GM13976 (cell line): ENCODE measurements at regions not wholly inside any gene's neighbourhood (a gene's known extent, or its start where the extent isn't known, plus 50 kb on each side); places are given as distances from the start of the nearest gene placed in this dataset.

ENCODE experiments used
- DNase-seq: peaks from one replicate; pipeline ENCODE4 v3.0.0; 2012; ENCODE audit warnings: low spot score
- in situ Hi-C: fragments of 300-500 bp; cut with MboI; formaldehyde crosslinking; loops from one replicate; pipeline ENCODE4 v1.12.0; 2022; ENCODE audit warnings: low sequenced_read_pairs, mixed read lengths, inconsistent platforms; ENCODE audit not compliant: unreplicated experiment
- TF ChIP-seq, protein P1 (sequence below): IDR thresholded peaks from 2 replicates; pipeline ENCODE4 v1.5.1; 2012; ENCODE audit warnings: borderline replicate concordance, mild to moderate bottlenecking; ENCODE audit not compliant: insufficient read depth; ENCODE audit errors: extremely low read depth, missing control alignments, control extremely low read depth

DNA sequence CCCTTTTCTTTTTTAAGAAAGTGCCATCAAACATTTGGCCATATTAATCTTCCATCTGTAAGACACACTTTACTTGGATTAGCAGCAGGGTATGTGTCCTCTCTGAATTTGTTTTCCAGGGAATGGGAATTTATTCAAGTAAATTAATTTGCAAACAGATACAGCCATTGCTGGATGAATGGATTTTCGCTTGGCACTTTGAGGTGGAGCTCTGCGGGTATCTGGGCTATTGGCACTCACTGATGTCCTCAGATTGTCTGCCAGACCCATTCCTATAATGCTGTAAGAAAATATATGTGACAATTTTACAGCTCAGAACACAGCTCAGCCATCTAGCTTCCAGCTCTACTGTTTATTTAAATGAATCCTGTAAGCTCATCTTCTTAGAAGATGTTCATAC, 201.2 kb upstream of the CDH20 start:
- DNase-seq = no peak
- in situ Hi-C loops = no loop called here
- TF ChIP-seq, protein P1, sequence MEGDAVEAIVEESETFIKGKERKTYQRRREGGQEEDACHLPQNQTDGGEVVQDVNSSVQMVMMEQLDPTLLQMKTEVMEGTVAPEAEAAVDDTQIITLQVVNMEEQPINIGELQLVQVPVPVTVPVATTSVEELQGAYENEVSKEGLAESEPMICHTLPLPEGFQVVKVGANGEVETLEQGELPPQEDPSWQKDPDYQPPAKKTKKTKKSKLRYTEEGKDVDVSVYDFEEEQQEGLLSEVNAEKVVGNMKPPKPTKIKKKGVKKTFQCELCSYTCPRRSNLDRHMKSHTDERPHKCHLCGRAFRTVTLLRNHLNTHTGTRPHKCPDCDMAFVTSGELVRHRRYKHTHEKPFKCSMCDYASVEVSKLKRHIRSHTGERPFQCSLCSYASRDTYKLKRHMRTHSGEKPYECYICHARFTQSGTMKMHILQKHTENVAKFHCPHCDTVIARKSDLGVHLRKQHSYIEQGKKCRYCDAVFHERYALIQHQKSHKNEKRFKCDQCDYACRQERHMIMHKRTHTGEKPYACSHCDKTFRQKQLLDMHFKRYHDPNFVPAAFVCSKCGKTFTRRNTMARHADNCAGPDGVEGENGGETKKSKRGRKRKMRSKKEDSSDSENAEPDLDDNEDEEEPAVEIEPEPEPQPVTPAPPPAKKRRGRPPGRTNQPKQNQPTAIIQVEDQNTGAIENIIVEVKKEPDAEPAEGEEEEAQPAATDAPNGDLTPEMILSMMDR = no peak

DNA sequence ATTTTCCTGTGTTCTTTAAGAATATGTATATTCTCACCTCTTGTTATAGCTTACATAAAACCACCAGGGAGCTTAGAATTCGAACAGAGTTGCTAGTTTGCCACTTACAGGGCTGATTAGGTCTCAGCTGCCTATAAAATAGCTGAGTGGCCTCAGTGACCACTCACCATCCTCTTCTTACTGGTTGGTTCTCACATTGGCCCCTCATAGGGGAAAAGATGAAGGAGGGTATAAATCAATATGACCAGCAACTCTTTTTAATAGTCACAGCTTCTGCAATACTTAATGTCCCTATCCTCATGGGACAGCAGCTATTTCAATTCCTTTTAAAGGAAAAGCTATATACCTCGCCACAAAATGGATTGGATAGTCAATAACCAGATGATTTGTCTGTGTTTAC, 199.4 kb upstream of the CDH20 start:
- TF ChIP-seq, protein P1 = no peak
- in situ Hi-C loops = no loop called here
- no peak for DNase-seq

DNA sequence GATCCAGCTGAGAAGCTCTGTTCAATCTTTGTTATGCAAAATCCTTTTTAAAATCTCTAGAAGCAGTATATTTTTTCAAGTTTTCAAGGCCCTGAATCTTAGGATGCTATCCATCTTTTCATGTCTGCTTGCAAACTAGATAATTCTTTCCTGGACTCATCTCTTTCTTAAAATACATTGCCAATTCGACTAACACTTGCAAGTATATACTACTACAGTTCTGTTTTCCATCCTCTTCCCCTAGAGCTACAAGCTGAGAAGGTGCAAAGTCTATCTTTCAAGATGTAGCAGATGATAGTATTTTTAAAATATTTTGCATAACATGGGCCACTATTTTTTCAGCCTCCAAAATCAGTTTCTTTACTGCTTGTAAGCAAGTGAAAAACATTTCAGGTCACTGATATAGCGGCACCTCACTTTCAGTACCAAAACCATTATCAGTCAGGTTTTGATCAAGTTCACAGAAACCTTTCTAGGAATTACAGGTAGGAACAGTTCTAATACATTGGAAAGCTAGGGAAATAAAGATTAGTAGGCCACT, 196.4 kb upstream of the CDH20 start:
- in situ Hi-C loops = no loop called here
- TF ChIP-seq, protein P1 = no peak
- DNase-seq = no peak

DNA sequence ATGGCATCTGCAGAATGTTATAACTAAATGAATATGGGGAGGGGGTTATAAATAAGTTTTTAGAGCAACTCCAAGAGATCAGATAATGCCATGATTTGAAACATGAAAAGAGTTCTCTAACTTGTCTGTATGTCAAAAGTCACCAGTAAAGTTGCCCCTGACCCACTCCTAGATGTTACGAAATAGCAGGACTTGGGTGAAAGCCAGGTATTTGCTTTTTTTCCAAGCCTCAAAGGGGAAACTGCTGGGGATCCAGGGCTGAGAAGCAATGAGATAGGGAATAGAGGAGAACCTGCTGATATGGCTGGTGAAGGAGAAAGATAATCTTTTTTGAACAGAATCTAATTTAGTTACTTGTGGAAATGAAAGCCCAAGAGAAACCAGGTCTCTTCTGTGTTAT, 191.5 kb upstream of the CDH20 start:
- TF ChIP-seq, protein P1 = no peak
- DNase-seq = no peak
- in situ Hi-C loops = no loop called here

GRCh38 chr18:61148322-61148721, 184.9 kb upstream of the CDH20 start:
- no peak for DNase-seq
- TF ChIP-seq, protein P1 = no peak
- in situ Hi-C loops = no loop called here

- no peak for DNase-seq
- in situ Hi-C loops = no loop called here
These were observed 183.4 kb upstream of the CDH20 start for GRCh38 chr18:61149786-61150185.

More at GRCh38 chr18:61149786-61150185, 183.4 kb upstream of the CDH20 start:
- TF ChIP-seq, protein P1 = no peak
